ENCODE measurements at regions not wholly inside any gene's neighbourhood (a gene's known extent, or its start where the extent isn't known, plus 50 kb on each side); places are given as distances from the start of the nearest gene placed in this dataset.

DNA sequence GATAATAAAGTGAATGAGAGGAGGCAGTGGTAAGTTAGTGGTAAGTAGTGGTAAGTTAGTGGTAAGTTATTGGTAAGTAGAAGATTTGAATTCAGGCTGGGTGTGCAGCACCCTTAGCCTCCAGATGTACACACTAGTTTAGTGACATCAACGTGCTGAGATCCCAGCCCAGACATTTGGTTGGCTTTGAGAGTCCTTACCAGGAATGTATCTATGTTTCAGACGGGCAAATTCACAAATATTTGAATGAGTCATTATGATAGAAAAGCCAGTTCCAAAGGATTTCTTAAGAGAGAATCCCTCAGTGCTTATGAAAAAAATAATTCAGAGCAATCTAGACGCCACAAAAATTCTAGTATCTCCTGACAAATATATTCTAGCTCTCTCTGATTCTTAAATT, 70.0 kb downstream of the ARL4A start:
- no peak for TF ChIP-seq POLR2A (IDR thresholded peaks at IDR 0.05; ENCODE audit: low read depth, low read length)
- no peak for TF ChIP-seq POLR2AphosphoS5 (IDR thresholded peaks at IDR 0.05; ENCODE audit: low read depth, low read length)

Data from GM12892 (cell line).